CD4-positive, alpha-beta T cell (primary cell): ENCODE measurements at regions not wholly inside any gene's neighbourhood (a gene's known extent, or its start where the extent isn't known, plus 50 kb on each side); places are given as distances from the start of the nearest gene placed in this dataset.

Experiments
- ATAC-seq: fragments of 200-7000 bp; cut with Tn5 transposase; one replicate; pipeline ENCODE4 v1.10.0; 2022; ENCODE audit warnings: mild to moderate bottlenecking; ENCODE audit not compliant: poor library complexity
- CTCF ChIA-PET: fragments of 350-600 bp; sonication (Branson Sonifier 250); formaldehyde crosslinking; loops from one replicate; lab custom pipeline; 2021; ENCODE audit warnings: antibody characterized with exemption, inconsistent platforms; lab: Charles Lee
- POLR2A ChIA-PET: fragments of 350-600 bp; sonication (Branson Sonifier 250); formaldehyde crosslinking; loops from one replicate; lab custom pipeline; 2021; ENCODE audit warnings: antibody characterized with exemption, inconsistent platforms; lab: Charles Lee
- DNase-seq, 14 experiments: peaks; one replicate each; pipeline ENCODE4 v3.0.0-alpha.2; 2013 to 2020; ENCODE audit warnings: mixed read lengths in 2 of 14
- H3K27ac ChIP-seq, 2 donors: one replicate each; pipeline versions ENCODE4 v1.5.1 to v1.7.0; 2013; ENCODE audit warnings: low read length in 2 of 2, low read depth in 1 of 2, mild to moderate bottlenecking in 1 of 2
- H3K27me3 ChIP-seq, 2 experiments: 1 replicate in 1 of 2; 2 replicates in 1 of 2; pipeline versions ENCODE4 v1.6.1 to v1.7.0; 2013; ENCODE audit warnings: low read length in 2 of 2, control low read depth in 1 of 2, mild to moderate bottlenecking in 1 of 2, moderate library complexity in 1 of 2; ENCODE audit not compliant: insufficient read depth in 2 of 2, control insufficient read depth in 1 of 2
- H3K36me3 ChIP-seq: one replicate; pipeline ENCODE4 v1.6.1; 2013; ENCODE audit warnings: low read length, control low read depth; ENCODE audit not compliant: insufficient read depth
- H3K4me1 ChIP-seq: one replicate; pipeline ENCODE4 v1.6.1; 2013; ENCODE audit warnings: low read length, control low read depth; ENCODE audit not compliant: insufficient read depth
- H3K4me3 ChIP-seq: one replicate; pipeline ENCODE4 v1.5.1; 2013; ENCODE audit warnings: mild to moderate bottlenecking, low read length, moderate library complexity
- H3K9me3 ChIP-seq, 2 experiments: 1 replicate in 1 of 2; 2 replicates in 1 of 2; pipeline versions ENCODE4 v1.6.1 to v1.7.0; 2013; ENCODE audit warnings: low read length in 2 of 2, mild to moderate bottlenecking in 2 of 2, control low read depth in 1 of 2, moderate library complexity in 1 of 2; ENCODE audit not compliant: control insufficient read depth in 1 of 2, insufficient read depth in 1 of 2
- H3K27ac Mint-ChIP-seq: one replicate; pipeline ENCODE4 v1.8.0; 2020; ENCODE audit warnings: mixed read lengths
- H3K27me3 Mint-ChIP-seq: one replicate; pipeline ENCODE4 v1.8.0; 2021; ENCODE audit warnings: mixed read lengths
- H3K36me3 Mint-ChIP-seq: one replicate; pipeline ENCODE4 v1.8.0; 2021; ENCODE audit warnings: low read depth, mixed read lengths
- H3K4me1 Mint-ChIP-seq: one replicate; pipeline ENCODE4 v1.8.0; 2021; ENCODE audit warnings: low read depth, mixed read lengths
- H3K4me3 Mint-ChIP-seq: one replicate; pipeline ENCODE4 v1.8.0; 2020; ENCODE audit warnings: mild to moderate bottlenecking, mixed read lengths
- H3K9me3 Mint-ChIP-seq: one replicate; pipeline ENCODE4 v1.8.0; 2020; ENCODE audit warnings: mixed read lengths
- CTCF ChIP-seq: fragments of 200-600 bp; IDR thresholded peaks from one replicate; pipeline ENCODE4 v1.8.0; 2022; ENCODE audit warnings: antibody characterized with exemption, mild to moderate bottlenecking
- intact Hi-C, 2 experiments: fragments of 100-400 bp; cut with DNase I in 1 of 2; cut with micrococcal nuclease in 1 of 2; formaldehyde crosslinking; loops; one replicate each; pipeline versions ENCODE4 v1.15.1 to v1.9.0; 2023 to 2025; cut with DNase I, micrococcal nuclease

DNA sequence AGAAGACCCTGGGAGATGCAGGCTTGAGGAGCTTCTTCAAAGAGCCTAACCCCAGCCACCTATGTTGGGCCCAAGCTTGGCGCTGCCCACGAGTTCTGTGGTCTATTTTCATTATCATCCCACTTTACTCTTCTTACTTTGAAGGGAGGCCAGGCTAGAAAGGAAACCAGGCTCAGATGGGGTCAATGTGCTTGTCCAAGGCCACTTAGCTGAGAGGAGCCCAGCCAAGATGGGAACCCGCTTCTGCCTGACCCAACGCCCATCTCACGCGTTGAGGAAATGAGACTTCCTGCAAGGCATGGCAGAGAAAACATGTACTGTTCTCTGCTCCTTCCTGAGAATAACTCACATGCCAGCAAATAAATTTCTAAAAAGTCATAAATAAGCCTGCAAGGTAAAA lies 486.3 kb upstream of the PROK2 start:
- Histone ChIP-seq H3K4me1 (peaks cover 37% of the 10 kb centered on the region), H3K9me3 (no peaks in the 10 kb centered on the region), H3K36me3 (no peaks in the 10 kb centered on the region), H3K27me3 (no peaks in the 10 kb centered on the region), H3K4me3 (no peak overlapping the region), H3K27ac (no peak overlapping the region)
- CTCF ChIA-PET: interaction anchor here (0.5 kb wide), 1 partner anchor 30 kb away, joined by 3 read pairs; no protein-coding TSS in a partner anchor
- Mint-ChIP-seq H3K27ac (no peak overlapping the region), H3K27me3 (no peaks in the 10 kb centered on the region), H3K9me3 (no peaks in the 10 kb centered on the region), H3K36me3 (no peaks in the 10 kb centered on the region), H3K4me1 (peaks cover 68% of the 10 kb centered on the region), H3K4me3 (no peak overlapping the region)
- TF ChIP-seq CTCF: no peak
- peak in 2 of 14 experiments; percentile 21 to 31 for DNase-seq
- ATAC-seq: no peak
- intact Hi-C loops: no loop called here
- POLR2A ChIA-PET: interaction anchor here (1.0 kb wide), 1 partner anchor 8 kb away, joined by 4 read pairs; no protein-coding TSS in a partner anchor

DNA sequence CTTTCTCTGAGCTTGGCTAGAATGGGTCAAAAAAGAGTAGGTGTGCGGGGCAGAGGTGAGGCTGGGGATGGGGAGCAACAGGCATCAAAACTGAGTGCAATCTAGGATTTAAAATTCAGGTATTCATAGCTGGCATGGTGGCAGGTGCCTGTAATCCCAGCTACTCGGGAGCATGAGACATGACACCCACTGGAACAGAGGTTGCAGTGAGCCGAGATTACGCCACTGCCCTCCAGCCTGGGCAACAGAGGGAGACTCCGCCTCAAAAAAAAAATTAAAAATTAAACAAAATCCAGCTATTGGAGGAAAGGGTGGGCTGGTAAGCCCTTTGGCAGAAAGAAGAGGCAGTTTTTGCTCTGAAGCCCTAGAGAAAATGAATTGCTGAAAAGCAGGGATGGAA lies 485.8 kb upstream of the PROK2 start:
- Histone ChIP-seq H3K9me3 (no peaks in the 10 kb centered on the region), H3K4me3 (no peak overlapping the region), H3K36me3 (no peaks in the 10 kb centered on the region), H3K4me1 (peaks cover 37% of the 10 kb centered on the region), H3K27me3 (no peaks in the 10 kb centered on the region), H3K27ac (no peak overlapping the region)
- TF ChIP-seq CTCF: no peak
- Mint-ChIP-seq H3K9me3 (no peaks in the 10 kb centered on the region), H3K36me3 (no peaks in the 10 kb centered on the region), H3K27ac (no peak overlapping the region), H3K4me3 (peak overlapping the region; percentile 15), H3K27me3 (no peaks in the 10 kb centered on the region), H3K4me1 (peaks cover 73% of the 10 kb centered on the region)
- intact Hi-C loops: no loop called here
- ATAC-seq (no peak), DNase-seq (no peak)
- ChIA-PET POLR2A (interaction anchor here (1.0 kb wide), 1 partner anchor 8 kb away, joined by 4 read pairs; no protein-coding TSS in a partner anchor), CTCF (no interaction called here)

- ATAC-seq: no peak
- H3K27ac Mint-ChIP-seq: no peak overlapping the region
Observed at GRCh38 chr3:72270072-72270681, 485.2 kb upstream of the PROK2 start.

More at GRCh38 chr3:72270072-72270681, 485.2 kb upstream of the PROK2 start:
- peak in 3 of 14 experiments; percentile 41 to 75 (median 66) for DNase-seq
- Histone ChIP-seq H3K27me3 (no peaks in the 10 kb centered on the region), H3K4me1 (peaks cover 37% of the 10 kb centered on the region), H3K27ac (no peak overlapping the region), H3K36me3 (no peaks in the 10 kb centered on the region), H3K9me3 (no peaks in the 10 kb centered on the region), H3K4me3 (no peak overlapping the region)
- CTCF ChIA-PET: no interaction called here
- no peaks in the 10 kb centered on the region for H3K27me3 Mint-ChIP-seq
- no peaks in the 10 kb centered on the region for H3K36me3 Mint-ChIP-seq
- peak overlapping the region; percentile 15 for H3K4me3 Mint-ChIP-seq
- intact Hi-C loops: no loop called here
- POLR2A ChIA-PET: no interaction called here
- no peak for TF ChIP-seq CTCF
- no peaks in the 10 kb centered on the region for H3K9me3 Mint-ChIP-seq
- peaks cover 71% of the 10 kb centered on the region for H3K4me1 Mint-ChIP-seq
